Kidney capillary endothelial cell (primary cell): ENCODE measurements at regions not wholly inside any gene's neighbourhood (a gene's known extent, or its start where the extent isn't known, plus 50 kb on each side); places are given as distances from the start of the nearest gene placed in this dataset.
"Not testable (repeated sequence)": the region's sequence is repeated elsewhere in the genome, so short reads cannot be mapped to it uniquely, and the experiment has no call there.

ENCODE experiments used
- DNase-seq: peaks from one replicate; pipeline ENCODE4 v3.0.0-alpha.2; 2018; ENCODE audit warnings: low spot score

DNA sequence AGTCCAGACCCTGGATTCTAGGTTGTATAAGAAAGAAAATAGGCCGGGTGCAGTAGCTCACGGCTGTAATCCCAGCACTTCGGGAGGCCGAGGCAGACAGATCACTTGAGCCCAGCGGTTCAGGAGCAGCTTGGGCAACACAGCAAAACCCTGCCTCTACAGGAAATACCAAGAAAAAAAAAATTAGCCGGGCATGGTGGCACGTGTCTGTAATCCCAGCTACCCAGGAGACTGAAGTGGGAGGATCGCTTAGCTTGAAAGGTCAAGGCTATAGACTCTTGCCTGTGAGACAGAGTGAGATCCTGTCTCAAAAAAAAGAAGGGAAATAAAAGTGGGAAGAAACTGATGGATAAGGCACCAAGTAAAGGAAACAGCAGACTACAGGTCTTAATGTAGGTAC is 287.9 kb upstream of the KLF14 start:
- DNase-seq = no peak

GRCh38 chr7:131026297-131027000 is 292.4 kb upstream of the KLF14 start:
- no peak for DNase-seq

DNA sequence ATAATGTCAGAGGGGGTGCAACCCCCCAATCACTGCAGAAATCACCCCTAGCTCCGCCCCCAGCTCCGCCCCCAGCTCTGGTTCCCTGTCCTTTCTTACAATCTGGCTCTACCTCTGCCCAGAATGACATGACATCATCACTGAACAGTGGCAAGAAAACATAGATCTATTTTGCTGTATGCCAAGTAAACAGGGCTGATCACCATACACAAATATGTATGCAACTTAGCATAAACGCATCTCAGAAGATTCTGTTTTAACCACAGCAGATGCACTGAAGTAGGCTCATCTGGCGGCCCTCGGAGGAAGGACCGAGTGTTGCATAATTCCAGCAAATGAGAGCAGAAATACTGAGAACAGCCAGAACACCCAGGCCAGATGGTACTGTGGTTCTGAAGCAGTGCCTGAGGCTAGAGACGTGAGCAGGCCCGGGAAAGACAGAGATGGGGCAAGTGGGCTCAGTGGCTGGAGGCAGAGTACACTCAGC is 293.3 kb upstream of the KLF14 start:
- no peak for DNase-seq

GRCh38 chr7:131028295-131028694 is 294.3 kb upstream of the KLF14 start:
- DNase-seq = no peak

GRCh38 chr7:131029002-131029401 is 295.0 kb upstream of the KLF14 start:
- DNase-seq = no peak

DNA sequence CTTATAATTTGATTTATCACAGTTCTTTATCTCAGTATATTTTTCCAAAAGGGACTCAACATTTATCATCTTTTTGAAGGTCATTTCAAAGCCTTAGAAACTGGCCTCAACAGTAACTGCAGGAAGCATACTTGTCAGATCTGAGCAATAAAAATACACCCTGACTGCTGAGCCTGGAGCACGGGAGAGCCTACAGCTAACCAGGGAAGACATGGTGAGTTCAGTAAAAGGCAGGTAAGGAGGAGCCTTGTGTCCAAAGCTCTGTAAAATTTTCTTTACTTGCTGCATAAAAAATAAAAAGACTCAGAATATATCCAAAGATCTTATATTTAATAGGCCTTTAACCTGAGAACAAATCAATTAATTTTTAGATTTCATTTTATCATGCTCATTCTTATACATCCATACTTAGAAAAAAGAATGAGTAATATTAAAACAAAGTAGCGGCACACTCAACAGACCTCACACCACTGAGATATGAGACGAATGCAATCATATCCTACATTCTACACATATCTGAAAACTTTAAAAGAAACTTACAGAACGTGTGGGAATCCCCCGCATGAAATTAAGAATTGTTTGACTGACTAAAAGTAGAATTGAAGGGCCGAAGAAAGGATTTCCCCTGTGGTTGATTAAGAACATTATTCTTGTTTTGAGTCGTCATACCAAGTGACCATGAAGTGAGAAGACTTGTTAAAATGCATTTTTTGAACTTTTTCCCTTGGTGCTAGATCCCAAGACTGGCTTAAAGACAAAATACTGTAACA is 296.4 kb upstream of the MKLN1 start:
- DNase-seq = no peak

- DNase-seq = no peak
Observed at GRCh38 chr7:131032786-131033185, 294.9 kb upstream of the MKLN1 start.

GRCh38 chr7:131034166-131034881 is 293.4 kb upstream of the MKLN1 start:
- DNase-seq = no peak

GRCh38 chr7:131035088-131035770 is 292.4 kb upstream of the MKLN1 start:
- DNase-seq = no peak

GRCh38 chr7:131038153-131038552 is 289.5 kb upstream of the MKLN1 start:
- DNase-seq = no peak

- DNase-seq = no peak
Observed at GRCh38 chr7:131039355-131039762, 288.3 kb upstream of the MKLN1 start.

DNA sequence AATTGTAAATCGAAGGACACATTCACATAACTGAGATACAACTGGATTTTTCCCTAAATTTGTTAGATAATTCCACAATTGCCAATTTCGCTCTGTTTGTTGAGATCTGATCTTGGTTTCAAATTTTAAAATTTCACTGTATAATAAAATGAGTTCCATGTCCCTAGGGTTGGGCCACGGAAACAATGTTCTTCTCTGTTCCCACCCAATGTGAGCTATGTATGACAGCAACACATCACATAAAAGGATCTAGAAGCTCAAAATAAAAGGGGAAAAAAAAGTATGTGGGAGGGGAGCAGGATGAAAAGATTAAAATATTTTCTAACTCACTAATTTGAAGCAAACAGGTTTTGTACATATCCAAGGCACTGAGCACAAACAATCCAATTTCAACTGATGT is 287.8 kb upstream of the MKLN1 start:
- no peak for DNase-seq

- peak; percentile 77 for DNase-seq
Observed at GRCh38 chr7:131040467-131040932, 287.2 kb upstream of the MKLN1 start.

DNA sequence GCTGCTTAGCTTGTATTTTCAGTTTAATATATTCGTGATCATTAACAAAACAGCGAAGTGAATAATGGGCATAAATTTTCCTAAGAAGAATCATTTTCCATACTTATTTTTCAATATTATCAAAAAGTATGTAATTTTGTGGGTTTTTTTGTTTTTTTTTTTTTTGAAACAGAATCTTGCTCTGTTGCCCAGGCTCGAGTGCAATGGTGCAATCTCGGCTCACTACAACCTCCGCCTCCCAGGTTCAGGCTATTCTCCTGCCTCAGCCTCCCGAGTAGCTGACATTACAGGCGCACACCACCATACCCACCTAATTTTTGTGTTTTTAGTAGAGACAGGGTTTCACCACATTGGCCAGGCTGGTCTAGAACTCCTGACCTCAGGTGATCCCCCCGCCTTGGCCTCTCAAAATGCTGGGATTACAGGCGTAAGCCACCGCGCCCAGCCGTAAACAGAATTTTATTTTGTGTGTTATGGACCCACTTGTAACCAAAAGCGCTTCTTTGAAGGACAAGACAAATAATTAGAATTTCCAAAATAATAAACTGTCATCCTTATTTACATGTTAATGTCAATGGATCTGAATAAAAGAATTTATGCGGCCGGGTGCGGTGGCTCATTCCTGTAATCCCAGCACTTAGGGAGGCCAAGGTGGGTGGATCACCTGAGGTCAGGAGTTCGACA is 286.5 kb upstream of the MKLN1 start:
- DNase-seq = not testable (repeated sequence)

DNA sequence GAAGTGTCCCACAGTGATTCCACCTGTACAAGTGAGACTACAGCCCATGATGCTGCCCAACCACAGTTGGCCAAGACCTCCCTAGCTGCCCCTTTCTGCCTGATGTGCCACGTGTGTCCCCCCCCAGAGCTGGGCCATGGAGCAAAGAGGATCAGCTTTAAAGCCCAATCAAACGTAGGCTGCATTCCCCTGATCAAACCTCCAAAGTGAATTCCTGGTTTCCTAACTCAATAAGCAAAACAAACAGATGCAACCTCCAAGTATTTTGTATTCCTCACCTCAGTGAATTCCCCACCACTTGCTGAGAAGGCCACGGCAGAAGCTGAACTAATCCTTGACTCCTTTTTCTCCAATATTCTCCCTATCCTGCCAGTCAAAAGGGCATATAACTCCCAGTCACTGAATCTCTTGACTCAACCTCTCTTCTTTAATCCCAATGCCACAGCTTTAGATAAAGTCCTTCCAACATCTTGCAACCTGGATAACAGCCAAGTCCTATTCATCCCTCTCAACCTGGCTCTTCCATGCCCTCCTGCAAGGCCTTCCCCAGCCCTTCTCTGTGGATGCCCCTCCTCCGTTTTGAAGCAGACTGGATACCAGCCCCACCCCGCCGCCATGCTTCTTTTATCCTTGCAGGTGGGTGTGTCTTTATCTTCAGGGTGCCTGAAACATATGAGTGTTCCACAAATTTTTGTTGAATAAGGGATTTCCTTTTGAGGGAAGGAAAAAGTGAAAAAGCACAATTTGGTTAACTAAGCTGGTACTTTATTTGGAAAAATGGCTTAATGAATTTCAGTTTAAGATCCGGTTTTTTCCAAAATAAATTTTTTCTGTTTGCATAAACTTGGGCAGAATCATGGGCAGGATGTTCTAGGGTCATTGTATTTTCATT is 285.2 kb upstream of the MKLN1 start:
- DNase-seq = no peak

GRCh38 chr7:131045526-131045925 is 282.1 kb upstream of the MKLN1 start:
- DNase-seq = no peak

GRCh38 chr7:131046246-131046645 is 281.4 kb upstream of the MKLN1 start:
- DNase-seq = no peak

GRCh38 chr7:131047651-131048304 is 279.9 kb upstream of the MKLN1 start:
- no peak for DNase-seq

DNA sequence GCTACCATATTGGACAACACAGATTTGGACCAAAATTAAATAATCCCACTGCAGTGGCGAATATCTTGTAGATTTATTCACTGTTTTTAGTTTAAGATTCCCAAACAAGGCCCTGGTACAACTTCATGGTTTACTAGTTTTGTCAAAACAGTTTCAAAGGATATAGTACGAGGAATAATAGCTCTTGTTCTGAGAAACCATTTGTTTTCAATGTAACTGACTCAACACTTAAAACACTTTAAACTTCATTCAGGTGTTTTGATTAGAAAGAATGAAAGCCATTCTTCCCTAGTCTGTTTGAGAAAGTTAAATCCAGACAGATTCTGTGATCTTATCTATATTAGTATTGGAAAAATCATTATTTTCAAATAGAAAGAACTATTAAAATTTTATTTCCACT is 276.4 kb upstream of the MKLN1 start:
- no peak for DNase-seq
